NCI-H2227 (cell line): ENCODE measurements at regions not wholly inside any gene's neighbourhood (a gene's known extent, or its start where the extent isn't known, plus 50 kb on each side); places are given as distances from the start of the nearest gene placed in this dataset.
"Not testable (repeated sequence)": the region's sequence is repeated elsewhere in the genome, so short reads cannot be mapped to it uniquely, and the experiment has no call there.

Source experiments
- DNase-seq: peaks from one replicate; lab custom pipeline; 2025; ENCODE audit not compliant: unreplicated experiment; lab: John Stamatoyannopoulos, UW

GRCh38 chr1:147071142-147071541 lies 101.1 kb downstream of the PRKAB2 start:
- DNase-seq = no peak

GRCh38 chr1:147062956-147063355 lies 109.3 kb downstream of the PRKAB2 start:
- no peak for DNase-seq

DNA sequence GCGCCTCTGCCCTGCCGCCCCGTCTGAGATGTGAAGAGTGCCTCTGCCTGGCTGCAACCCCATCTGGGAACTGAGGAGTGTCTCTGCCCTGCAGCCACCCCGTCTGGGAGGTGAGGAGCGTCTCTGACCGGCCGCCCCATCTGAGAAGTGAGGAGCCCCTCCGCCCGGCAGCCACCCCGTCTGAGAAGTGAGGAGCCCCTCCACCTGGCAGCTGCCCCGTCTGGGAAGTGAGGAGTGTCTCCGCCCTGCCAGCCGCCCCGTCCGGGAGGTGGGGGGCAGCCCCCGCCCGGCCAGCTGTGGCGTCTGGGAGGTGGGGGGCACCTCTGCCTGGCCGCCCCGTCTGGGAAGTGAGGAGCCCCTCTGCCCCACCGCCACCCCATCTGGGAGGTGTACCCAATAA lies 110.4 kb downstream of the PRKAB2 start:
- not testable (repeated sequence) for DNase-seq

- DNase-seq = no peak
Observed at GRCh38 chr1:147053269-147053668, 115.1 kb downstream of the NBPF12 start.

- no peak for DNase-seq
Observed at GRCh38 chr1:147052677-147053076, 114.6 kb downstream of the NBPF12 start.

DNA sequence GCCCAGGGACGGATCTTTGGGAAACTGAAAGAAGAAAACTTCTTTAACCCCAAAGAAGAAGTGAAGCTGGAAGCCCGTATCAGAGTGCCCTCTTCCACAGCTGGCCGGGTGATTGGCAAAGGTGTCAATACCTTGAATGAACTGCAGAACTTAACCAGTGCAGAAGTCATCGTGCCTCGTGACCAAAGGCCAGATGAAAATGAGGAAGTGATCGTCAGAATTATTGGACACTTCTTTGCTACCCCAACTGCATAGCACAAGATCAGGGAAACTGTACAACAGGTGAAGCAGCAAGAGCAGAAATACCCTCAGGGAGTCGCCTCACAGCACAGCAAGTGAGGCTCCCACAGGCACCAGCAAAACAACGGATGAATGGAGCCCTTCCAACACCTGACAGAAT lies 114.0 kb downstream of the NBPF12 start:
- DNase-seq = no peak

DNA sequence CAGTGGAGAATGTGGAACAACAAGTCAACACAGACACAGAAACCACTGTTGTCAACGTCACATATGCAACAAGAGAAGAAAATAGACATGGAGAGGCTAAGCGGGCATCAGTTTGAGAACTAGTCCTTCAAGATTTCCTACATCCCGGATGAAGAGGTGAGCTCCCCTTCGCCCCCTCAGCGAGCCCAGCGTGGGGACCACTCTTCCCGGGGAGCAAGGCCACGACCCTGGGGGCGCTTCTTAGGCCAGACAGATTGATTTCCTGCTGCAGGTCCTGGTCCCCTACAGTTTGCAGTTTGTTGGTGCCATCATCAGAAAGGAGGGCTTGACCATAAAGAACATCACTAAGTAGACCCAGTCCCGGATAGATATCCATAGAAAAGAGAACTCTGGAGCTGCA lies 113.0 kb downstream of the NBPF12 start:
- no peak for DNase-seq

GRCh38 chr1:147050654-147051053 lies 112.5 kb downstream of the NBPF12 start:
- no peak for DNase-seq

GRCh38 chr1:147046863-147047394 lies 108.8 kb downstream of the NBPF12 start:
- not testable (repeated sequence) for DNase-seq

DNA sequence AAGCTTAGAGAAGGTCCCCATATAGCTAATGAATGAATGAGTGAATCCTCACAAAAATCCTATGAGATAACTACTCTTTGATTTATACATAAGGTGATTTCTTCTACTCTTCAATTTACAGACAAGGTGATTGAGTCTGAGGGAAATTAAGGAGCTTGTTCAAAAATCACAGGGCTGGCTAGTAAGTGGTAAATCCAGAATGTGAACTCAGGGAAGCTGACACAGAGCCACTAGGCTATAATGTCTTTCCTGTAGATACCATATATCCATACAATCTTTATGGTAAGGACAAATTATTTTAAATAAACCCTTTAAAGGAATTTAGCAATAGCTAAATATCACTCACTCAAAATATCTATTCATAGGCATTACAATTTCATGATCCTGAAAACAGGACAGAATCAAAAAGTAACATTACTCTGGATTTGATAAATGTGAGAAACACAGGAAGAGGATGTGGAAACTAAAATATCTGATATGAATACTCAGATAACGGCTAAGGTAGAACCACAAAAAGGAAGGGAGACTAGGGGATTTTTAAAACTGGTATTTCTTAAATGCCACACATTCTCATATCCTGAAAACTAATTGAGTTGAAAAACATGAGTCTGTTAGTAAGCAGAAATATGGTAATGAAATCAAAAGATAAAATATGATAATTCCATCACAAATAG lies 108.2 kb downstream of the NBPF12 start:
- no peak for DNase-seq
